Fibroblast of skin of right biceps (primary cell): ENCODE measurements at regions not wholly inside any gene's neighbourhood (a gene's known extent, or its start where the extent isn't known, plus 50 kb on each side); places are given as distances from the start of the nearest gene placed in this dataset.
A peak's percentile ranks its signal among the peaks of the same experiment; 100 is the strongest.

ENCODE experiments used
- DNase-seq: peaks from one replicate; pipeline ENCODE4 v3.0.0-alpha.2; 2013

- no peak for DNase-seq
Observed at GRCh38 chr6:151702851-151703658, 104.4 kb upstream of the ESR1 start.

GRCh38 chr6:151704383-151704782, 103.1 kb upstream of the ESR1 start:
- no peak for DNase-seq

DNA sequence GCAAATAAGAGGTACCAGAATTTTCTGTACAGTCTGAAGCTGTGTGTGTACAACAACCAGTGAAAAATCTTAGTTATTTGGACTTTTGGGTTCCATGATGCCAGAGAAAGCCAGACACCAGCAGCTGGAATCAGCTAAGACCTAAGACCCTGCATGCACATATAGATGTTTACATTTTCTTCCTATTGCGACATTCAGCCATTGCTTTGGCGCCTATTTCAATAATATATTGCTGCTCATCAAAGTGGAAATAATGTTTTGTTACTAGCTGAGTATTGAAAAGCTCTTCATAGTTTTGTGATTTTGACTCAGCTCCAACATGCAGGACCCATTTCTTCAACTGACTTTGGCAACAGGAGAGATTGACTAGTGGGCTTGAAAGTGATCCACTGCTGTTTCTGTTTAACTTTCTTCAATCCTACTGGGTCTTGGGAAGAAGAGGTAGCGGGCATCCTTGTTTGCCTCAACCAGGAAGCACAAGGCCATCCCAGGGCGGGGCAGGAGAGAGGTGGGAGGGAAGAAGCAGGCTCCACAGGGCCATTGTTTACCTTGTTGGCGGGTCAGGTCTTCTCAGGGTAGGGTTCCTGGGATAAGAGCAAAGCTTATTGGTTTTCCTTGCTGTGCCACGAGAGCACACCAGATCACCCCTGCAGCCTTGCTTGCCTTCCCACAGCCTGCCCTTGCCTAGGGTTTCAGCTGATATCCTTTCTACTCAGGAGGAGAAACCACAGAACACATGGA, 101.3 kb upstream of the ESR1 start:
- no peak for DNase-seq

DNA sequence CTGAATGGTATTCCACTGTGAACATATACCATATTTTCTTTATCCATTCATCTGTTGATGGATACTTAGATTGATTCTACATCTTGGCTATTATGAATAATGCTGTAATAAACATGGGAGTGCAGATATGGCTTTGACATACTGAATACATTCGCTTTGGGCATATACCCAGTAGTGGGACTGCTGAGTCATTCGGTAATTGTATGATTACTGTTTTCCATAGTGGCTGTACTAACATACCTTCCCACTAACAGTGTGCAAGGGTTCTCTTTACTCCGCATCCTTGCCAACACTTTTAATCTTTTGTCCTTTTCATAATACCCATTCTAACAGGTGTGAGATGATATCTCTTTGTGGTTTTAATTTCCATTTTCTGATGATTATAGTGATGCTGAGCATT, 98.2 kb upstream of the ESR1 start:
- DNase-seq: no peak

DNA sequence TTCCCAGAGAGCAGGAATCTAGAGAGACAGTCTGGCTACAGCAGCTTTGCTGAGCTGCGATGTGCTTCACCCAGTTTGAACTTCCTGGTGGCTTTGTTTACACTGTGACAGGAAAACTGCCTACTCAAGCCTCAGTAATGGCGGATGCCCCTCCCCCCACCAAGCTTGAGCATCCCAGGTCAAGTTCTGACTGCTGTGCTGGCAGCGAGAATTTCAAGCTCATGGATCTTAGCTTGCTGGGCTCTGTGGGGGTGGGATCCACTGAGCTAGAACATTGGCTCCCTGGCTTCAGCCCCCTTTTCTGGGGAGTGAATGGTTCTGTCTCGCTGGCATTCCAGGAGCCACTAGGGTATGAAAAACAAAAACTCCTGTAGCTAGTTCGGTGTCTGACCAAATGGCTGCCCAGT, 91.0 kb upstream of the ESR1 start:
- DNase-seq: no peak

DNA sequence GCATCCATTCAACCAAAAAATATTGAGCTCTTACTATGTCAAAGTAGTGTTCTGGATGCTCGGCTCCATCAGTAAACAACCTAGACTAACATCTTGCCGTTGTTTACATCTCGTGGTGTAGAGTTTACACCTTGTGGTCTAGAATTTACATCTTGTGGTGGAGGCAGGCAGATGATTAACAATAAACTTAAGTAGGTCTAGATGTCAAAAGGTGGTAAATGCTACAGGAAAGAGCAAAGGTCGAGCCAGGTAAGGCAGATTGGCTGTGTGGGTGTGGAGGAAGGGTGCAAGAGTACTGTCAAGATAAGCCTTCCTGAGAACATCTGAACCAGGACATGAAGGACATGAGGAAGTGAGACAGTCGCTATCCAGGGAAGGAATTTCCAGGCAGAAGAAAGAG, 88.4 kb upstream of the ESR1 start:
- no peak for DNase-seq

DNA sequence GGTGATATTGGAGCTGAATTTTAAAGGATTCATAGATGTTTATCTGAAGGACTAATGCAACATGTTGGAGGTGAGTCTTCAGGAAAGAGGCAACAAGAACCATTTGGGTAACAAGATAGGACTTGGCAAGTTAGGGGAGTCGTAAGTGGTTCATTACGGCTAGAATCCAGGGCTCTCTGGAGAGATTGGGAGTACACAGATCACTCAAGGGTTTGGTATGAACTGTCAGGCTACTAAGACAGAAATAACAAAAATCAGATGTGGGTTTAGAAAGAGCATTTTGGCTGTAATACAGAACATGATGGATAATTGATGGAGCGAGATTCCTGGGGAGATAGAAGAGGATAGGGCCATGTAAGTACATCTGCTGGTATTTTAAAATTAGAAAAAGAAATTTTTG, 86.3 kb upstream of the ESR1 start:
- DNase-seq: peak; percentile 24

GRCh38 chr6:151721671-151722070, 85.8 kb upstream of the ESR1 start:
- no peak for DNase-seq

- no peak for DNase-seq
Observed at GRCh38 chr6:151722342-151722741, 85.1 kb upstream of the ESR1 start.

- no peak for DNase-seq
Observed at GRCh38 chr6:151723152-151723551, 84.3 kb upstream of the ESR1 start.

DNA sequence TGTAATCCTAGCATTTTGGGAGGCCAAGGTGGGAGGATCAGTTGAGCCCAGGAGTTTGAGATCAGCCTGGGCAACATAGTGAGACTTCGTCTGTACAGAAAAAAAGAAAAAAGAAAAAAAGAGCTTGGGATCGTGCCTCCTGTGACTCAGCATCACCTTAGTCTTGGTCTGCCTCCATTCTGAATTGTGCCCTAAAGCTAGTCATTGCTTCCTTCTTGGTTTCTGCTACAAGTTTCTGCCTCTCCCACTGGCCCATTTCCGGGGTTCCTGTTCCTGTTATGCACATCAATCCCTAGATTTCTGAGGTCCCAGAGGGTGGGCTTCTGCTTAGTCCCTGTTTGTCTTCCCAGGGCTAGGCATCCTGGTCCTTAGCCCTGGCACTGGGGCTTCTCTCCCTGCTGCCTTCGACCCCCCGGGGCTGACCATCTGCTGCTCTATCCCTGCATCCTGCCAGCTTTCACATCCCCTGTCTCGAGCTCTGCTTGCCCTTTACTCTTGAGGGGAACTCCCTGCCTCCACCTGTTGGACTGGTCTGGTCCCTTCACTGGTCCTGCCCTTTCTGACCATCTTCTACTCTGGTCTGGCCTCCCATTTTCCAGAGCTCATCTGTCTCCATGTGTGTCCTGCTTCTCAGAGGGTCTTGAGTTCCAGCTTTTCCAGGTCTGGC, 77.5 kb upstream of the ESR1 start:
- DNase-seq: no peak

- DNase-seq: no peak
Observed at GRCh38 chr6:151730496-151730870, 77.0 kb upstream of the ESR1 start.

GRCh38 chr6:151731313-151731712, 76.2 kb upstream of the ESR1 start:
- no peak for DNase-seq

DNA sequence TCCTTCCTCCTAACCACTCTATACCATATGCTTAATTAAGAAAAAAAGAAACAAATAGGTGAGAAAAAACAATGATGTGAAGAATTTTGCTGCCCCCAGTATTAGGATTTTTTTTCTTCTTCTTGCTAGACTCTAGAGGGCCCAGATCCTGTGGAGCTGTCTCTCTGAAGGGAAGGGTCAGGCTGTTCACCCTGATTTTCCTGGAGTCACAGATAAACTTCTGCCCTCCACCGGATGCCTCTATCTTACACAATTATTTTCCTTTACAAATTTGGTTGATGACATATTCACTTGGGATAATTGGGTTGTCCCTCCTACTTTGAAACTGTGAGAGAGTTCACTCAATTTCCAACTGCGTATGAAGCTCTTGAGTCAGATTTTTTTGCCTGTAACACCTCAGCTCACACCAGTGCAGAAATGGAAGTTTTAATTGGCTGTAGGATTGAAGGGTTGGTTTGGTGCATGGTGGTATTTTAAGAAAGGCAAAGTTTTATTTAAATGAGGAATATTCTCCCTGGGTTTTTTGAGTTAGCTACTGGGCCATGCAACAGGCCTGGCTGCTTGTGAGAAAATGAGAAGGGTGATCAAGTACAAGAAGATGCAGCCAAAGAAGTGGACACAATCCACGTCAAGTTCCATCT, 73.7 kb upstream of the ESR1 start:
- no peak for DNase-seq

DNA sequence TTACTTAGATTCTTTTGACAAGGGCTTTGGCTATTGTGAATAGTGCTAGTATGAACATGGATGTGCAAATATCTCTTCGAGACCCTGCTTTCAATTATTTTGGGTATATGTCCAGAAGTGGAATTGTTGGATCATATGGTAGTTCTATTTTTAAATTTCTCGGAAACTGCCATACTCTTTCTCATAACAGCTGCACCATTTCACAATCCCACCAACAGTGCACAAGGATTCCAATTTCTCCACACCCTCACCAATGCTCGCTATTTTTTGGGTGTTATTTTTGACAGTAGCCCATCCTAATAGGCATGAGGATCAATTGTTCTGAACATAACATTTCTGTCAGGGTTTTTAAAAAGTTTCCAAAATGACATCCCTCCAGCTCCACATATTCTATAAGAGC, 69.2 kb upstream of the ESR1 start:
- DNase-seq: no peak

GRCh38 chr6:151738960-151739359, 68.5 kb upstream of the ESR1 start:
- no peak for DNase-seq

DNA sequence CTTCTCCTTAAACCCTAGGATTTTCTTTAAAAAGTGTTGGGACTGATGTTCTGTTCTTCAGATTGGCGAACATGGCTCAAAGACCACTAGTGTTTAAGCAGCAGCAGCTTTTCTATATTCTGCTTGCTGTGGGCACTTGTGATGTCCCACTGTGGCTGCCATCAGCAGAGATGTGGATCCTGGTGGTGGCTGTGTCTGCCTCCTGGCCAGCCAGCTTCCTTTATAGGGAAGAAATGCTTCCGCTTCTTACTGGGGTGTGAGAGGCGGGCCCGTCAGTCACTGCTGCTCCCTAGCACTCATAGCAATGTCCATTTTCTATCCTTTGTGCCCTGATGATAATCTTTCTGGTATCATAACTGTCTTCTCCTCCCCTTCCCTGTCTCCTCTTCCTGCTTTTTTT, 66.7 kb upstream of the ESR1 start:
- no peak for DNase-seq

DNA sequence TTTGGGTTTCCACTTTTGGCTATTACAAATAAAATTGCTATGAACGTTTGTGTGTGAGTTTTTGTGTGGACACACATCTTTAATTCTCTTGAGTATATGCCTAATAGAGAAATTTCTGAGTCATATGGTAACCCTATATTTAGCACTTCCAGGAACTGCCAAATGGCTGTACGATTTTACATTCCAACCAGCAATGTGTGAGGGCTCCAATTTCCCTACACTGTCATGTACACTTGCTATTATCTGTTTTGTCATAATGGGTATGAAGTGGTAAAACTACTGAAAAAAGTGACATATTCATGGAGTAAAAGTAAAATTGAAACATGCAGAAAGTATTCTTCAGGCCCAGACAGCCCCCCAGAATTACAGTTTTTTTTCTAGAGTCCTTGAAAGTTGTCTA, 59.6 kb upstream of the ESR1 start:
- DNase-seq: peak; percentile 3

GRCh38 chr6:151749341-151749740, 58.1 kb upstream of the ESR1 start:
- DNase-seq: no peak

- DNase-seq: no peak
Observed at GRCh38 chr6:151753581-151753980, 53.9 kb upstream of the ESR1 start.

DNA sequence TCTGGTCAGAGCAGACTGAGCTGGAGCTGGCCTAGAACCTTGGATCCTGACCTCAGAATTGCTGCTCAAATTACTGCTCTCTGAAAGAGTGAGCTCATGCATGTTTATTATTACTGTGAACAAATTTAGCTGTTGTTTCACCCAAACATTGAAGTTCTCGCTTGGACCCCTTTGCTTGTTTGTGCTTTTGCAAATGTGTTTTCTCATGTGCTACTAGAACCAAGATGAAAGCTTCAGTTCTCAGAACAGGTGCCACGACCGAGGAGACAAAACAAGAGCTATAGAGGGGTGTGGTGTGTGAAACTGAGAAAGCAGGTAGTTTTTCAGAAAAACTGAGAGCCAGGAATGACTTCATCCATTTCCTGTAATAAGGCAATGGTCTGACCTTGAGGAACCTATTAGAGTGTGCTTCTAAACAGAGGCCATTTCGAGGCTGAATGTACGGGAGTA, 50.0 kb upstream of the ESR1 start:
- DNase-seq: no peak
